DOHH2 (cell line): ENCODE measurements at regions not wholly inside any gene's neighbourhood (a gene's known extent, or its start where the extent isn't known, plus 50 kb on each side); places are given as distances from the start of the nearest gene placed in this dataset.

Experiments used
- H3F3A ChIP-seq: fragments of 200-600 bp; sonication (generic), shearing (Covaris generic); 2 replicates; pipeline ENCODE4 v1.6.0; 2016; ENCODE audit warnings: antibody characterized with exemption, mild to moderate bottlenecking; ENCODE audit not compliant: control insufficient read depth, insufficient read depth
- H3K27ac ChIP-seq: fragments of 200-600 bp; sonication (generic); 2 replicates; pipeline ENCODE4 v1.5.1; 2014; ENCODE audit warnings: low read depth, mild to moderate bottlenecking, low read length, moderate library complexity
- H3K27me3 ChIP-seq: fragments of 200-600 bp; sonication (generic); 2 replicates; pipeline ENCODE4 v1.6.1; 2014; ENCODE audit warnings: mild to moderate bottlenecking, low read length, mixed read lengths; ENCODE audit not compliant: control insufficient read depth
- H3K36me3 ChIP-seq: fragments of 200-600 bp; sonication (generic); 2 replicates; pipeline ENCODE4 v1.6.1; 2014; ENCODE audit warnings: mild to moderate bottlenecking, low read length, moderate library complexity, mixed read lengths; ENCODE audit not compliant: control insufficient read depth
- H3K4me1 ChIP-seq: fragments of 200-600 bp; sonication (generic); 2 replicates; pipeline ENCODE4 v1.6.1; 2014; ENCODE audit warnings: mild to moderate bottlenecking, low read length, mixed read lengths; ENCODE audit not compliant: control insufficient read depth
- H3K4me2 ChIP-seq: fragments of 200-600 bp; sonication (generic); 2 replicates; pipeline ENCODE4 v1.6.0; 2014; ENCODE audit warnings: mild to moderate bottlenecking, low read length, moderate library complexity
- H3K4me3 ChIP-seq: fragments of 200-600 bp; sonication (generic); 2 replicates; pipeline ENCODE4 v1.5.1; 2014; ENCODE audit warnings: mild to moderate bottlenecking, low read length, mixed read lengths
- H3K79me2 ChIP-seq: fragments of 200-600 bp; sonication (generic); 2 replicates; pipeline ENCODE4 v1.6.1; 2014; ENCODE audit warnings: mild to moderate bottlenecking, low read length, mixed read lengths; ENCODE audit not compliant: control insufficient read depth
- H3K9me2 ChIP-seq: fragments of 200-600 bp; sonication (generic); replicated peaks from 2 replicates; pipeline ENCODE4 v1.6.1; 2014; ENCODE audit warnings: mild to moderate bottlenecking, low read length, mixed read lengths; ENCODE audit not compliant: control insufficient read depth
- H3K9me3 ChIP-seq: fragments of 200-600 bp; sonication (generic); 2 replicates; pipeline ENCODE4 v1.6.1; 2014; ENCODE audit warnings: antibody characterized with exemption, low read length, mixed read lengths; ENCODE audit not compliant: control insufficient read depth, insufficient read depth
- H4K20me1 ChIP-seq: fragments of 200-600 bp; sonication (generic); 2 replicates; pipeline ENCODE4 v1.6.0; 2014; ENCODE audit warnings: low read depth, mild to moderate bottlenecking, antibody characterized with exemption, low read length, moderate library complexity; ENCODE audit not compliant: control insufficient read depth, insufficient read depth
- CTCF ChIP-seq: fragments of 200-600 bp; sonication (generic); IDR thresholded peaks from one replicate; pipeline ENCODE4 v1.5.1; 2014; ENCODE audit warnings: antibody characterized with exemption, mild to moderate bottlenecking, low read depth, low read length; ENCODE audit not compliant: poor library complexity, severe bottlenecking
- EZH2phosphoT487 ChIP-seq: fragments of 200-600 bp; sonication (generic); IDR thresholded peaks from 2 replicates; pipeline ENCODE4 v1.6.1; 2017; ENCODE audit warnings: borderline replicate concordance, mild to moderate bottlenecking, antibody characterized with exemption, low read length, moderate library complexity, mixed read lengths

GRCh38 chr4:121459026-121459425, 78.2 kb upstream of the QRFPR start:
- no peak overlapping the region for H3K4me2 ChIP-seq
- no peaks in the 10 kb centered on the region for H4K20me1 ChIP-seq
- H3K9me3 ChIP-seq = no peaks in the 10 kb centered on the region
- no peak overlapping the region for H3K27ac ChIP-seq
- H3K36me3 ChIP-seq = no peaks in the 10 kb centered on the region
- H3K79me2 ChIP-seq = no peaks in the 10 kb centered on the region
- H3K9me2 ChIP-seq = no peaks in the 10 kb centered on the region
- peaks cover 12% of the 10 kb centered on the region for H3K27me3 ChIP-seq
- H3K4me1 ChIP-seq = no peaks in the 10 kb centered on the region
- TF ChIP-seq EZH2phosphoT487 = no peak
- no peak for TF ChIP-seq CTCF
- no peaks in the 10 kb centered on the region for H3F3A ChIP-seq
- no peak overlapping the region for H3K4me3 ChIP-seq

DNA sequence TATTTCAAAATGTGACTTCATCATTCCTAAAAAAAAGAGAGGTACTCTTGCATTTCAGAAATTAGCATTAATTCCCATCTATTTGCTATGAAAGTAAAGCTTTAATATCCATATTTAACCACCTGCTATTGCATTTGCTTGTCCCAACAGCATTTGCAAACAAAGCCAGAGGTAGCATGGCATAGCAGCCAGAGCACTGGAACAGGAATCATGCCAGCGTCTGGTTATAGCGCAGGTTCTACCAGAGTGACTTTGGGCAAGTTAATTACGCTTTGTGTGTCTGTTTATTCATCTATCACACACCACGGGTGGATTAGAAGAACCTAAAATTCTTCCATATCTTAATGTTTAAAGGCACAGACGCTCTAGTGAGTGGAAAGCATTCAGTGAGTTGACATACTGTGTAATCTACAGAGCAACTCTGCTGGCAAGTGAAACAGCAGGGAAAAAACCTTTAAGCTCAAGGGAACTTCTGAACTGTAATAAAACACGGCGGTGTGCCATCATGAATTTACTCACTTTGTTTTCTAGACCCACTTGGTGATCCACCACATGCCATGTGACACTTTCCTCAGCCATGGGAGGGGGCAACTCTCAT, 76.6 kb upstream of the QRFPR start:
- H3K4me1 ChIP-seq = no peaks in the 10 kb centered on the region
- peaks cover 12% of the 10 kb centered on the region for H3K27me3 ChIP-seq
- TF ChIP-seq CTCF (no peak), EZH2phosphoT487 (no peak)
- no peaks in the 10 kb centered on the region for H4K20me1 ChIP-seq
- no peak overlapping the region for H3K27ac ChIP-seq
- no peaks in the 10 kb centered on the region for H3K79me2 ChIP-seq
- H3K9me2 ChIP-seq = no peaks in the 10 kb centered on the region
- H3K9me3 ChIP-seq = no peaks in the 10 kb centered on the region
- H3K36me3 ChIP-seq = no peaks in the 10 kb centered on the region
- no peaks in the 10 kb centered on the region for H3F3A ChIP-seq
- no peak overlapping the region for H3K4me2 ChIP-seq
- H3K4me3 ChIP-seq = no peak overlapping the region

GRCh38 chr4:121455285-121455684, 74.5 kb upstream of the QRFPR start:
- Histone ChIP-seq H3K27ac (no peak overlapping the region), H3K27me3 (peaks cover 12% of the 10 kb centered on the region), H3K36me3 (no peaks in the 10 kb centered on the region), H3K79me2 (no peaks in the 10 kb centered on the region), H4K20me1 (no peaks in the 10 kb centered on the region), H3K4me3 (no peak overlapping the region), H3K4me1 (no peaks in the 10 kb centered on the region), H3K9me3 (no peaks in the 10 kb centered on the region), H3K9me2 (no peaks in the 10 kb centered on the region), H3F3A (no peaks in the 10 kb centered on the region), H3K4me2 (no peak overlapping the region)
- TF ChIP-seq EZH2phosphoT487 (no peak), CTCF (no peak)
